Retina (tissue), 1 donor: ENCODE measurements at regions not wholly inside any gene's neighbourhood (a gene's known extent, or its start where the extent isn't known, plus 50 kb on each side); places are given as distances from the start of the nearest gene placed in this dataset.

Experiments used
- DNase-seq: peaks from one replicate; pipeline ENCODE4 v3.0.0-alpha.2; 2016

- no peak for DNase-seq
Observed at GRCh38 chr12:67798768-67799167, 150.2 kb downstream of the DYRK2 start.

- DNase-seq, result no peak
Observed at GRCh38 chr12:67802731-67803130, 154.2 kb downstream of the DYRK2 start.

- DNase-seq, result no peak
Observed at GRCh38 chr12:67803278-67803993, 154.9 kb downstream of the DYRK2 start.

- DNase-seq, result no peak
Observed at GRCh38 chr12:67804168-67804567, 155.6 kb downstream of the DYRK2 start.

- no peak for DNase-seq
Observed at GRCh38 chr12:67807814-67808213, 159.3 kb downstream of the DYRK2 start.

GRCh38 chr12:67810166-67810565, 161.6 kb downstream of the DYRK2 start:
- no peak for DNase-seq

- DNase-seq, result no peak
Observed at GRCh38 chr12:67811437-67812361, 163.2 kb downstream of the DYRK2 start.

GRCh38 chr12:67813456-67813904, 164.9 kb downstream of the DYRK2 start:
- no peak for DNase-seq

GRCh38 chr12:67816269-67816668, 167.7 kb downstream of the DYRK2 start:
- DNase-seq, result no peak

- no peak for DNase-seq
Observed at GRCh38 chr12:67818459-67818903, 169.9 kb downstream of the DYRK2 start.

- DNase-seq, result no peak
Observed at GRCh38 chr12:67819902-67820301, 169.3 kb upstream of the IFNG-AS1 start.

GRCh38 chr12:67820694-67821093, 168.6 kb upstream of the IFNG-AS1 start:
- no peak for DNase-seq

- no peak for DNase-seq
Observed at GRCh38 chr12:67822826-67823225, 166.4 kb upstream of the IFNG-AS1 start.

GRCh38 chr12:67826148-67826547, 163.1 kb upstream of the IFNG-AS1 start:
- DNase-seq, result no peak

GRCh38 chr12:67826946-67827720, 162.1 kb upstream of the IFNG-AS1 start:
- no peak for DNase-seq

- DNase-seq, result no peak
Observed at GRCh38 chr12:67827820-67828383, 161.3 kb upstream of the IFNG-AS1 start.

- DNase-seq, result no peak
Observed at GRCh38 chr12:67829896-67830295, 159.4 kb upstream of the IFNG-AS1 start.

- no peak for DNase-seq
Observed at GRCh38 chr12:67832155-67832554, 157.1 kb upstream of the IFNG-AS1 start.

- DNase-seq, result no peak
Observed at GRCh38 chr12:67833602-67834001, 155.6 kb upstream of the IFNG-AS1 start.

- no peak for DNase-seq
Observed at GRCh38 chr12:67837876-67838275, 151.4 kb upstream of the IFNG-AS1 start.

GRCh38 chr12:67842124-67842523, 147.1 kb upstream of the IFNG-AS1 start:
- no peak for DNase-seq

GRCh38 chr12:67843257-67843656, 146.0 kb upstream of the IFNG-AS1 start:
- no peak for DNase-seq

- DNase-seq, result no peak
Observed at GRCh38 chr12:67852701-67853100, 136.5 kb upstream of the IFNG-AS1 start.
